ENCODE measurements at regions not wholly inside any gene's neighbourhood (a gene's known extent, or its start where the extent isn't known, plus 50 kb on each side); places are given as distances from the start of the nearest gene placed in this dataset.

DNA sequence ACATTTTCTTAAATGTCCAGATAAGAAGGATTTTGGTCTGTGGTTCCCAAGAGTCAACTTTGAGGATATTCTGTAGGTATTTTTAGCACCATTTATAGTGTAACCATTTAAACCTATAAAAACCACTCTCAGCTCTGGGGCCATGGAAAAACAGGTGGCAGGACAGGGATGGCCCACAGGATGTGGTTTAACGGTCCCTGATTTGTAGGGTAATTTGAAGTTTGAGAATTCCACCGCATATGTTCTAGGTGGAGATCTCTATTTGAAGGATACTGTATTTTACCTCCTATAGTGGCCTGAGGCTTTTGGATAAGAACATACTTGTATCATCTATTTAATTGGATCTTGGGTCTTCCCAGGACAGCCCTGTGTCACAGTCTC is 62.4 kb upstream of the IGLL5 start:
- no peak for DNase-seq

DNA sequence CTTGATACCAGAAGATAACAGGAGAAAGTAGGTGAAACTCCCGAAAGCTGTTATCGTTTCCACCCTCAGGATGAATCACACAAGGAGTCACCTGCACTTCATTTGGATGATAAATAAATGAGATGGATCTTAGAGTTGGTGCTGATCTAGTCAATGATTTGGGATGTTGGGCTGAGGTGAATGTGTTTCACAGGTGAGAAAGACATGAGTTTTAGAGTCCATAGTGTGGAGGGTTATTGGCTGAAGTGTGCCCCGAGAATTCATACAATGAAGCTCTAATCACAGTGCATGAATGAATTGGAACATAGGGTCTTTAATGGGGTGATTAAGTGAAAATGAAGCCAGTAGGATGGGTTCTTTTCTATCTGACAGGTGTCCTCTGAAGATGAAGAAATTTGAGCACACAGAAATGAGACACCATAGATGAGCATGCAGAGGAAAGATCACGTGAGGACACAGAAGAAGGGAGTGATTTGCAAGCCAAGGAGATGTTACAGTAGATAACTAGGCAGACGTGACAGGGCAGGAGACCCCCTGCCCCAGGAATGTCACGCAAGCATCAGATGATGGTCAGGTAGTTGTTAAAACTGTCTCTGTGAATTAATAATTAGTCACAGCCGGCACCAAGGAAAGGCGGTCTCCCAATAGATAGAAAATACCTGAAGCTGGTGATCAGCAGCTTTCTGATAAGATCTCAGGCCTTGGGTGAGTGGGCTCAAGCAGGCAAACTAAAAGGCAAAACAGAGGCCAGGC is 60.3 kb upstream of the IGLL5 start:
- no peak for DNase-seq

DNA sequence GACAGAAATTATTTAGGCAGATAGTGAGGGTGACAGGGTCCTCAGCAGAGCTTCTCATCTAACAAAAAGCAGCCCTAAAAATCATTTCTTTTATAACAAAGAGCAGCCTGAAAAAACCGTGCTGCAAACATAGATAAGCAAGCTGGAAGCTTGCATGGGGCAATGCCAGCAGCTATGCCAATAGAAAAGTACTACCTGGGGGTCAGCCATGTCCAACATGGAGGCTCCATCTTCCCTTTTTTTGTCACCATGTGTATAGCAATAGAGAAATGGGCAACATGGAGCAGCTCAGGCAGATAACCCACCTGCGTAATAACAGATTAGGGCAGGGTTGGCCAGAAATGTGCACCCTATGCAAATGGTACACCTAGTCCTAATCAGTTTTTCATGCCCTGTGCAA is 57.4 kb upstream of the IGLL5 start:
- DNase-seq = no peak

DNA sequence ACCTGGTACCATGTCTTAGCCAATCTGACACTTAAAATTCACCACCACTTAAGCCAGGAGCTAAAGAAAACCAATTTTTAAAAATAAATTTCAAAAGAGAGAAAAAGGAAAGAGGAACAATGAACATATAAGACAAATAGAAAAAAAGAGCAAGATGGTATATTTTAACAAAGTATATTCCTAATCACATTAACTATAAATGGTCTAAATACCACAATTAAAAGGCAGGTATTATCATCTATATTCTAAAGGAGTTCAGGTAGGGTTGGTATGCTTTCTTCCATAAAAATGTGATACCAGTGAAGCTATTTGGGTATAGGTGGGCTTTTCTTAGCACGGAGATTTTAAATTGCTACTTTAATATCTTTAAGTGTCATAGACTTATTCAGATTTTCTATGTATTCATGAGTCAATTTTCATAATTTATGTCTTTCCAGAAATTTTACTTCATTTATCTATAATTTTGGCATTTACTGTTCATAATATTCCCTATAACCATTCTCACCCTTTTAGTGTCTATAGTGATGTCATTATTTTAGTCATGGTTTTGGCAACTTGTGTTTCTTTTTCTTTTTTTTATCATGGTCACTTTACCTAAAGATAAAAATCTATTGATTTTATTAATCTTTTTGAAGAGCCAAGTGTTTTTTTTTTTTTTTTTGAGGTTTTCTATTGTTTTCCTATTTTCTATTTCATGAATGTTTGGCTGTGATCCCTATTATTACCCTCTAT is 56.5 kb upstream of the IGLL5 start:
- no peak for DNase-seq

DNA sequence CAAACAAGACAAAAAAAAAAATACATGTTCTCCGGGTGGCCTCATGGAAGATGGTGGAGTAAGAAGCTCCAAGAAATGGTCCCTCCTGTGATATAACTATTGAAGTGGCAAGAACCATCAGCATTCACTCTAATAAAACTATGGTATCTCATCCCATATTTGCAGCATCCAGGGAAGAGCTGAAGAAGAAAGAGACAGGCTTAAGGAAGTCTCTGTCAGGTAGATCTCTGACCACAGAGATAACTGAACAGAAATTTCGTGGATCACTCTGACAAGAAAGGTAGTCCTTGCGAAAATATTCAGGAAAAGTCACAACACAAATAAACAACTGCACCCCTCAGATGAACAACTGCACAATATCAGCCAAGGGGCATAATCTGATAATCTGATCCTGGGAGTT is 54.6 kb upstream of the IGLL5 start:
- no peak for DNase-seq

DNA sequence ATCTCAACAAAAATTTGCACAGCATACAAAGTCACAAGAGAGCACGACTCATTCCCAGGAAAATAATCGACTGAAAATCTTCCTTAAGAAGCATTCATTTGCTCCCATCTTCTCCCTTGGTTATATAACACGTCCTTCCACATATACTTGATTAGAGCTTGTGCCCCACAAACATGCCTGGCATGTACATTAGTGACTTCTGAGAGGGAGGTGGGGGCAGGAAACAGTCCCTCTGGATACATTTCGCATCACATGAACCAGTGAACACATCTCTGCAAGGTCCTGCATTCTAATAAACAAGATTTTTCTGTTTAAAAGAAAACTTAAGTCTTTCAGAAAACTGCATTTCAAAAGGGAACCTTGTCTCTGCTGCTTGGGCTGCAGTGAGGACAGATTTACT is 54.1 kb upstream of the IGLL5 start:
- DNase-seq = no peak

DNA sequence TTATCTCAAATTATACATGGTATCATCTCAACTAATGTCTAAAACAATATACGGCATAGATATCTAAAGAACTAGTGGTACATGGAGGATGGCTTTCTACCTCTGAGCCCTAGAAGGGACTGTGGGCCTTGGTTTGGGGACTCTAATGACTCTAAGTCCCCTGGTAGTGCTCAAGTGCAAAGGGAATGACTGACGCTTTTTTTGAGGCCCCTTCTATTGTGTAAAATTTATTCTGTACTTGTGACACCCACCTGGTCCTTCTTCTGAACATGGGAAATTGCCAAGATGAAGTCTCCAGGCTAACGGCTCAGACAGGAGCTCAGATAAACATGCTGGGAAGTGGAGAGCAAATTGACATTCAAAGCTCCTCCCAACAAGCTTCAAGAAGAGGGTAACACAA is 53.4 kb upstream of the IGLL5 start:
- DNase-seq = no peak

DNA sequence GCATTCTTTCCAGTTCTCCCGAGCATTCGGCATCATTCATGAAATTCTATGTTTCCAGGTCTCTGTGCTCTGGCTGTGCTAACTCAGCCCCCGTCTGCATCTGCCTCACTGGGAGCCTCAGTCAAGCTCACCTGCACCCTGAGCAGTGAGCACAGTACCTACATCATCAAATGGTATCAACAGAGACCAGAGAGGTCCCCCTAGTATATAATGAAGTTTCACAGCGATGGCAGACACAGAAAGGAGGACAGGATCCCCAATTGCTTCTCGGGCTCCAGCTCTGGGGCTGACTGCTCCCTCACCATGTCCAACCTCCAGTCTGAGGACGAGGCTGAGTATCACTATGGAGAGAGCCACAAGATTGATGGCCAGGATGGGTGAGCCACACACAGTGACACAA is 52.8 kb upstream of the IGLL5 start:
- no peak for DNase-seq

DNA sequence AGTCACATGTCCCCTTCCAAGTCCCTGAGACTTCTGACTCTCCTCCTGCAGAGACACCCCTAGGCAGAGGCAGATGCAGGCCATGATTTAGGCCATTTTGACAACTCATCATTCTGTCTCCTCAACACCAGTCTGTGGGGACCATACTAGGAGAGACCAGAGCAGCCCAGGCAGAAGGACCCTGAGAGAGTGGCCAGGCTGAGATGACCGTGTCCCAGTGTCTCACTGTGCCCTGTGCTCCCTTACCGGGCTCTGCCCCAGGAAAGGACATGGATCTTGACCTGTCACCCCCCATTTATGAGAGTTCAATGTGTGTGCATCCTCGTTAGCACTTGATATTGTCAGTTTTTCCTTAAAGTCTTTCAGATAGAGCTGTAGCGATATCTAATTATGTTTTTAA is 52.4 kb upstream of the IGLL5 start:
- DNase-seq = no peak

DNA sequence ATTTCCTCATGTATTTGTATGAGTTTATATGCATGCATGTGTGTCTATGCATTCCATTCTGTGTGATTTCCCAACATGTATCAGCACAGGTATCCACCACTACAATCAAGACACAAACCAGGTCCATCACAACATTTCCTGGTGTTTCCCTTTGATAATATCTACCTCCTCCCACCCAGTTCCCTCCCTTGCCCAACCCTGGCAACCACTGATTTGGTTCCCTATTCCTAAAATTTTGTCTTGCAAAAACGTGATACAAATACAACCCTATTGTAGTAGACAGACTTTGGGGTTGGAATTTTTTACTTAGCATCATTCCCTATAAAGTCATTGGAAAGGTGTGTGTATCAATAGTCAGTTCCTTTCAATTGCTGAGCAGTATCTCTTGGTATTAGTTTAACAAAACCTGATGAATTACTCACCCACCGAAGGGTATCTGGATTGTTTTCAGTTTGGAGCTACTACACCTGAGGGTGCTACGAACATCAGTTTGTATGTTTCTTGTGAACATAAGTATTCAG is 51.8 kb upstream of the IGLL5 start:
- no peak for DNase-seq

DNA sequence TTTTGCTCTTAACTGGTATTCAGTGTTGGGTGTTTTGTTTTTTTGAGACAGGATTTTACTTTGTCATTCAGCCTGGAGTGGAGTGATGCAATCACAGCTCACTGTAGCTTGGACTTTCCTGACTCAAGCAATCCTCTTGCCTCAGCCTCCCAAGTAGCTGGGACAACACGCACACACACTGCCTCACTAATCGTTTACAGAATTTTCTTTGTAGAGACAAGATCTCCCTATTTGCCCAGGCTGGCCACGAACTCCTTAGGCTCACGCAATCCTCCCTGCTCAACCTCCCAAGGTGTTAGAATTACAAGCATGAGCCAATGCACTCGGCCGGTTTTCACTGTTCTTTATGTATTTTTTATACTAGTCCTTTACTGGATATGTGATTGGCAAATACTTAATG is 51.0 kb upstream of the IGLL5 start:
- no peak for DNase-seq

All from CD4-positive, alpha-beta T cell treated with Interleukin-17A for 1 hour (primary cell).